ENCODE measurements at regions not wholly inside any gene's neighbourhood (a gene's known extent, or its start where the extent isn't known, plus 50 kb on each side); places are given as distances from the start of the nearest gene placed in this dataset.
"Not testable (repeated sequence)": the region's sequence is repeated elsewhere in the genome, so short reads cannot be mapped to it uniquely, and the experiment has no call there.

GRCh38 chr20:1802385-1803060 is 92.7 kb upstream of the SIRPA start:
- intact Hi-C loops (cut with micrococcal nuclease), result loop anchor here (10.0 kb wide), 1 partner anchor 112 kb away; no protein-coding TSS in a partner anchor
- H3K27me3 ChIP-seq (ENCODE audit: low read depth), result peaks cover 6% of the 10 kb centered on the region
- no peaks in the 10 kb centered on the region for H3K9me3 ChIP-seq (replicated peaks)
- peak overlapping the region; percentile 86 for H3K27ac ChIP-seq (replicated peaks)
- H3K4me1 ChIP-seq, result peaks cover 33% of the 10 kb centered on the region
- H3K4me3 ChIP-seq, result peak overlapping the region; percentile 79
- peak; percentile 65 for DNase-seq
- no peaks in the 10 kb centered on the region for H3K36me3 ChIP-seq
- peak; percentile 78 for TF ChIP-seq CTCF (IDR thresholded peaks at IDR 0.05; ENCODE audit: borderline replicate concordance)

- Histone ChIP-seq H3K27me3 (ENCODE audit: low read depth) (peaks cover 6% of the 10 kb centered on the region), H3K4me1 (peaks cover 33% of the 10 kb centered on the region), H3K36me3 (no peaks in the 10 kb centered on the region), H3K27ac (replicated peaks) (no peak overlapping the region), H3K9me3 (replicated peaks) (no peaks in the 10 kb centered on the region), H3K4me3 (peak overlapping the region; percentile 79)
- intact Hi-C loops (cut with micrococcal nuclease), result loop anchor here (10.0 kb wide), 1 partner anchor 113 kb away; no protein-coding TSS in a partner anchor
- DNase-seq, result no peak
- TF ChIP-seq CTCF (IDR thresholded peaks at IDR 0.05; ENCODE audit: borderline replicate concordance), result no peak
Observed at GRCh38 chr20:1801929-1802306, 93.3 kb upstream of the SIRPA start.

GRCh38 chr20:1801225-1801928 is 93.8 kb upstream of the SIRPA start:
- Histone ChIP-seq H3K36me3 (no peaks in the 10 kb centered on the region), H3K4me1 (peaks cover 33% of the 10 kb centered on the region), H3K27me3 (ENCODE audit: low read depth) (peaks cover 6% of the 10 kb centered on the region), H3K27ac (replicated peaks) (no peak overlapping the region), H3K4me3 (no peak overlapping the region), H3K9me3 (replicated peaks) (no peaks in the 10 kb centered on the region)
- intact Hi-C loops (cut with micrococcal nuclease), result loop anchor here (10.0 kb wide), 1 partner anchor 113 kb away; no protein-coding TSS in a partner anchor
- no peak for TF ChIP-seq CTCF (IDR thresholded peaks at IDR 0.05; ENCODE audit: borderline replicate concordance)
- no peak for DNase-seq

- DNase-seq, result no peak
- peaks cover 6% of the 10 kb centered on the region for H3K27me3 ChIP-seq (ENCODE audit: low read depth)
- no peak overlapping the region for H3K4me3 ChIP-seq
- intact Hi-C loops (cut with micrococcal nuclease), result loop anchor here (10.0 kb wide), 1 partner anchor 114 kb away; no protein-coding TSS in a partner anchor
- H3K27ac ChIP-seq (replicated peaks), result no peak overlapping the region
- peaks cover 33% of the 10 kb centered on the region for H3K4me1 ChIP-seq
- H3K36me3 ChIP-seq, result no peaks in the 10 kb centered on the region
- peak; percentile 30 for TF ChIP-seq CTCF (IDR thresholded peaks at IDR 0.05; ENCODE audit: borderline replicate concordance)
- no peaks in the 10 kb centered on the region for H3K9me3 ChIP-seq (replicated peaks)
Observed at GRCh38 chr20:1800777-1801176, 94.4 kb upstream of the SIRPA start.

GRCh38 chr20:1800180-1800579 is 95.0 kb upstream of the SIRPA start:
- intact Hi-C loops (cut with micrococcal nuclease), result loop anchor here (10.0 kb wide), 1 partner anchor 115 kb away; no protein-coding TSS in a partner anchor
- Histone ChIP-seq H3K4me1 (peaks cover 33% of the 10 kb centered on the region), H3K27ac (replicated peaks) (no peak overlapping the region), H3K27me3 (ENCODE audit: low read depth) (peaks cover 6% of the 10 kb centered on the region), H3K36me3 (no peaks in the 10 kb centered on the region), H3K4me3 (no peak overlapping the region), H3K9me3 (replicated peaks) (no peaks in the 10 kb centered on the region)
- TF ChIP-seq CTCF (IDR thresholded peaks at IDR 0.05; ENCODE audit: borderline replicate concordance), result no peak
- DNase-seq, result no peak

GRCh38 chr20:1799746-1800145 is 95.5 kb upstream of the SIRPA start:
- DNase-seq; H3K27me3 ChIP-seq (ENCODE audit: low read depth); H3K27ac ChIP-seq (replicated peaks); H3K9me3 ChIP-seq (replicated peaks); H3K36me3 ChIP-seq; H3K4me3 ChIP-seq: not testable (repeated sequence)
- intact Hi-C loops (cut with micrococcal nuclease), result loop anchor here (10.0 kb wide), 1 partner anchor 115 kb away; no protein-coding TSS in a partner anchor
- peaks cover 33% of the 10 kb centered on the region for H3K4me1 ChIP-seq
